Calu3 (cell line): ENCODE measurements at regions not wholly inside any gene's neighbourhood (a gene's known extent, or its start where the extent isn't known, plus 50 kb on each side); places are given as distances from the start of the nearest gene placed in this dataset.
A peak's percentile ranks its signal among the peaks of the same experiment; 100 is the strongest.

ENCODE experiments used
- BruUV-seq: library from RNA; stranded (reverse); fragments of 400-500 nt; replicated peaks from 2 replicates; lab custom pipeline; 2021; lab: Mats Ljungman, UMichigan
- CTCF ChIA-PET: fragments of 300-600 bp; sonication (Branson Sonifier 250); formaldehyde crosslinking; loops from one replicate; lab custom pipeline; 2022; ENCODE audit warnings: antibody characterized with exemption; lab: Charles Lee
- DNase-seq: peaks from one replicate; pipeline ENCODE4 v3.0.0; 2022
- H3K27ac Mint-ChIP-seq: one replicate; pipeline ENCODE4 v1.8.0; 2022; ENCODE audit warnings: mixed read lengths; ENCODE audit not compliant: unreplicated experiment
- H3K27me3 Mint-ChIP-seq: one replicate; pipeline ENCODE4 v1.8.0; 2022; ENCODE audit warnings: mixed read lengths; ENCODE audit not compliant: unreplicated experiment
- H3K36me3 Mint-ChIP-seq: one replicate; pipeline ENCODE4 v1.8.0; 2022; ENCODE audit warnings: mild to moderate bottlenecking, moderate library complexity, mixed read lengths; ENCODE audit not compliant: insufficient read depth, unreplicated experiment
- H3K4me1 Mint-ChIP-seq: one replicate; pipeline ENCODE4 v1.8.0; 2022; ENCODE audit warnings: mild to moderate bottlenecking, low read depth, mixed read lengths; ENCODE audit not compliant: unreplicated experiment
- H3K4me3 Mint-ChIP-seq: one replicate; pipeline ENCODE4 v1.8.0; 2022; ENCODE audit warnings: mild to moderate bottlenecking, low read depth, moderate library complexity, mixed read lengths; ENCODE audit not compliant: unreplicated experiment
- H3K9me3 Mint-ChIP-seq: one replicate; pipeline ENCODE4 v1.8.0; 2022; ENCODE audit warnings: low read depth, mixed read lengths; ENCODE audit not compliant: unreplicated experiment
- intact Hi-C: fragments of 100-400 bp; cut with micrococcal nuclease; formaldehyde crosslinking; loops from one replicate; pipeline ENCODE4 v1.10.0; 2022; ENCODE audit not compliant: unreplicated experiment
- TF ChIP-seq, protein P1 (sequence below): fragments of 200-600 bp; IDR thresholded peaks from one replicate; pipeline ENCODE4 v1.8.0; 2022; ENCODE audit warnings: antibody characterized with exemption; ENCODE audit not compliant: unreplicated experiment

DNA sequence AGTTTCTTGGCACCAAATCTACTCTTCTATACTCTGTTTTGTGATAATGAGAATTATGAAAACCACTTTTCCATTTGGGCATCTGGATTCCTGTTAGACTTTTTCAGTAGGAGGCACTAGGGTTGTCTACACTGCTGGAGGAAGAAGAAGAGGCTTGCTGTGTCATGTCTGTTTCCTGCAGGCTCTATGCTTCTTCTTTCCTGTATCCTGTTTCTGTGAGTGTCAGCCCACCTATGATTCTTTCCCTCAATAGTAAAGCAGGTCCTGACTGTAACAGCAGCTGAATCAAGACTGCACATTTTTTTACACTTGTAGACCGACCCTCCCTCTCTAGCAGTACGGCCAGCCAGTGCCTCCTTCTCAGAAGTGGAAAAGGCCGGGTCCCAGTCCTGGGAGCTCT, 603.9 kb downstream of the HDGFL1 start:
- H3K27ac Mint-ChIP-seq, result no peak overlapping the region

DNA sequence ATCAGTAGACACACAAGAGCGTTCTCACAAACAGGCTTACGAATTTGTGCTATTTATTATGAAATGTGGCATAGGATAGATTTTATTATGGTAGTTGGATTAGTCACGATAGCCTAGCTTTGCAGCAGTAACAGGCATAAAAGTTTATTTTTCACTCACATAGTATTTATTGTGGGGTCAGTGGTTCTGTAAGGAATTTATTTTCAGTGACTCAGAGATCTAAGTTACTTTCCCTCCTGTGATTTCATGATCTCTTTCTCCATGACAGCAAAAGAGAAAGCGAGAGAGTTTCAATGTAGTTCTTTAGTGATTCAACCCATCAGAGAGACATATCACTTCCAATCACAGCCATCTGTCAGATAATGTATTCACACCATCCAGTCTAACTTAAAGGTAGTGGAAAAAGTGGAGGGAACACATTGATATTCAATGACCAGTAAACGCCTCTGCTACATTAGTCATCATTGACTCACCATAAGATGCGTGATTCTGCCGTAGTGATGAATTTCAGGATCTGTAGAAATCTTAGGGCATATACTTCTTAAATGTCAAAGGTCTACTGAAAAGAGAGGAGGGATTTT, 605.5 kb downstream of the HDGFL1 start:
- Mint-ChIP-seq H3K9me3 (peaks cover 12% of the 10 kb centered on the region), H3K4me1 (peaks cover 16% of the 10 kb centered on the region), H3K36me3 (no peaks in the 10 kb centered on the region), H3K4me3 (no peak overlapping the region), H3K27ac (peak overlapping the region; percentile 25), H3K27me3 (no peaks in the 10 kb centered on the region)
- TF ChIP-seq, protein P1, sequence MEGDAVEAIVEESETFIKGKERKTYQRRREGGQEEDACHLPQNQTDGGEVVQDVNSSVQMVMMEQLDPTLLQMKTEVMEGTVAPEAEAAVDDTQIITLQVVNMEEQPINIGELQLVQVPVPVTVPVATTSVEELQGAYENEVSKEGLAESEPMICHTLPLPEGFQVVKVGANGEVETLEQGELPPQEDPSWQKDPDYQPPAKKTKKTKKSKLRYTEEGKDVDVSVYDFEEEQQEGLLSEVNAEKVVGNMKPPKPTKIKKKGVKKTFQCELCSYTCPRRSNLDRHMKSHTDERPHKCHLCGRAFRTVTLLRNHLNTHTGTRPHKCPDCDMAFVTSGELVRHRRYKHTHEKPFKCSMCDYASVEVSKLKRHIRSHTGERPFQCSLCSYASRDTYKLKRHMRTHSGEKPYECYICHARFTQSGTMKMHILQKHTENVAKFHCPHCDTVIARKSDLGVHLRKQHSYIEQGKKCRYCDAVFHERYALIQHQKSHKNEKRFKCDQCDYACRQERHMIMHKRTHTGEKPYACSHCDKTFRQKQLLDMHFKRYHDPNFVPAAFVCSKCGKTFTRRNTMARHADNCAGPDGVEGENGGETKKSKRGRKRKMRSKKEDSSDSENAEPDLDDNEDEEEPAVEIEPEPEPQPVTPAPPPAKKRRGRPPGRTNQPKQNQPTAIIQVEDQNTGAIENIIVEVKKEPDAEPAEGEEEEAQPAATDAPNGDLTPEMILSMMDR, result no peak
- intact Hi-C loops, result no loop called here
- CTCF ChIA-PET, result no interaction called here
- BruUV-seq, result no TSS peak
- DNase-seq, result no peak

More for the DNA sequence above, 603.9 kb downstream of the HDGFL1 start:
- H3K4me1 Mint-ChIP-seq, result peaks cover 16% of the 10 kb centered on the region
- H3K4me3 Mint-ChIP-seq, result no peak overlapping the region
- H3K36me3 Mint-ChIP-seq, result no peaks in the 10 kb centered on the region
- no TSS peak for BruUV-seq
- TF ChIP-seq, protein P1, result no peak
- DNase-seq, result no peak
- H3K9me3 Mint-ChIP-seq, result peaks cover 12% of the 10 kb centered on the region
- no peaks in the 10 kb centered on the region for H3K27me3 Mint-ChIP-seq
- CTCF ChIA-PET, result interaction anchor here (0.5 kb wide), 1 partner anchor 994 kb away, joined by 4 read pairs; no protein-coding TSS in a partner anchor
- intact Hi-C loops, result no loop called here

DNA sequence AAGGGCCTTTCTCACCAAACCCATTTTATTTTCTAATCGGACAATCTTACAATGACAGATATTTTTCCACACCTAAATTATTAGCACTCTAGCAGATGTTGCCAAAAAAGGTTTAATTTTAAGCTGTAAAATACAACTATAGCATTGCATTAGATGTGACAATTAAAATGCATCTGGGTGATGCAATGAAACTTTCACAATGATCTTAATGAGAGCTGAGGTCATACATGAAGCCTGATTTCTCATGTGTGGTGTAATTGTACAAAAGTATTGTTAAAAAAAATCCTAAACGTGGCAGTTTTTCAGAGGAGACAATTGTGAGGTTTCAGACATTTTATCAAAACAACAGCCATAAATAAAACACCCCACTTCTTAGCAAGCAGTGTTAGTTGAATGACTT, 606.0 kb downstream of the HDGFL1 start:
- no peaks in the 10 kb centered on the region for H3K27me3 Mint-ChIP-seq
- no TSS peak for BruUV-seq
- no peak for DNase-seq
- H3K27ac Mint-ChIP-seq, result peak overlapping the region; percentile 25
- H3K4me3 Mint-ChIP-seq, result no peak overlapping the region
- H3K36me3 Mint-ChIP-seq, result no peaks in the 10 kb centered on the region
- CTCF ChIA-PET, result no interaction called here
- H3K4me1 Mint-ChIP-seq, result peaks cover 16% of the 10 kb centered on the region
- TF ChIP-seq, protein P1, result no peak
- H3K9me3 Mint-ChIP-seq, result peaks cover 11% of the 10 kb centered on the region
- intact Hi-C loops, result no loop called here

DNA sequence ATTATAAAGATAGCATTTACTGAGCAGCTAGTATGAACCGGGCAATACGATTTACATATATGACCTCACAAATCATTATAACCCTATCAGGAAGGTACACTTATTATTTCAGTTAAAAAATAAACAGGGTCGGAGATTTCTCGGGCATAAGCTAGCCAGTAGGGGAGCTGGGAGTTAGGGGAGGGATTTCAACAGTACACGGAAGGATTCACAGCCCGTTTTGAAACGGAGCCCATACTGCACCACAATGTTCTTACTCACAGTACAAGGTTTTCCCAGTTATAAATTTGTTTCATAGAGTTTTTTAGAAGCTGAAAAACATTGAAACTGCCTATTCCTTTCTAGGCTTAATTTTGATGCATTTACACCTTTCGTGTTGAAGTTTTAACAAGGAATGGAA, 607.1 kb downstream of the HDGFL1 start:
- no peaks in the 10 kb centered on the region for H3K27me3 Mint-ChIP-seq
- no peak overlapping the region for H3K27ac Mint-ChIP-seq
- H3K36me3 Mint-ChIP-seq, result no peaks in the 10 kb centered on the region
- peaks cover 7% of the 10 kb centered on the region for H3K9me3 Mint-ChIP-seq
- no TSS peak for BruUV-seq
- intact Hi-C loops, result no loop called here
- H3K4me1 Mint-ChIP-seq, result peaks cover 16% of the 10 kb centered on the region
- TF ChIP-seq, protein P1, result no peak
- CTCF ChIA-PET, result interaction anchor here (0.6 kb wide), 1 partner anchor 751 kb away, joined by 5 read pairs; no protein-coding TSS in a partner anchor
- DNase-seq, result no peak
- H3K4me3 Mint-ChIP-seq, result no peak overlapping the region
